ENCODE measurements at regions not wholly inside any gene's neighbourhood (a gene's known extent, or its start where the extent isn't known, plus 50 kb on each side); places are given as distances from the start of the nearest gene placed in this dataset.

DNA sequence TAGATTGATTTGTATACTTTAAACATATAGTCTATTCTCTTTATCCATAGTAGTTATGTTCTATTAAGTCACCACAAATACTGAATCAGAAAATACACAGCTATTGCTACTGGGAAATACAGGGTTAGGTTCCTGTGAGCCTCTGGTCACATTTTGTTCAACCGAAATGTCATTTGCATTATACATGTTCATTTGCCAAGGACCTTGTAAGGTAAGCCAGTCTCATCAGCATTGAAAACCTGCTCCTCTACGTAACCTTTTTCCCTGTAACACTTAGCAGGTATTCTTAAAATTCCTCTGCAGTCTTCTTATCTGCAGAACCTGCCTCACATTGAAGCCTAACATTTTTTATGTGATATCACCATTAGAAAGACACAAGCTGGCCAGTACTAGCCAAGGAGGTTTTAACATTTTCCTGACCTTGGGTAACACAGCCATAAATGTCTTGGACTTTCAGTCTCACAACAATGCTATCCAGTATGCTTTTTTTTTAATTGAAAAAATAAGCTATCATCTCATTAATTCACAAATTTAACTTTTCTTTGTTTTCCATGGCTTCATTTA, 765.7 kb upstream of the IGFBP7 start:
- no peaks in the 10 kb centered on the region for H3K4me1 Mint-ChIP-seq
- peaks cover 0 to 19% (median 1%) of the 10 kb centered on the region in 3 donors for H3K9me3 Mint-ChIP-seq
- H3K27ac Mint-ChIP-seq = no peak overlapping the region
- no peak overlapping the region for H3K4me3 Mint-ChIP-seq
- H3K27me3 Mint-ChIP-seq = no peaks in the 10 kb centered on the region
- no peaks in the 10 kb centered on the region for H3K36me3 Mint-ChIP-seq

GRCh38 chr4:57866468-57867171, 756.4 kb upstream of the IGFBP7 start:
- H3K4me1 Mint-ChIP-seq = no peaks in the 10 kb centered on the region
- H3K9me3 Mint-ChIP-seq = peaks cover 0 to 5% (median 3%) of the 10 kb centered on the region in 3 donors
- no peaks in the 10 kb centered on the region for H3K27me3 Mint-ChIP-seq
- no peak overlapping the region for H3K4me3 Mint-ChIP-seq
- no peak overlapping the region for H3K27ac Mint-ChIP-seq
- H3K36me3 Mint-ChIP-seq = no peaks in the 10 kb centered on the region

GRCh38 chr4:57865264-57865663, 755.1 kb upstream of the IGFBP7 start:
- Mint-ChIP-seq H3K27me3 (no peaks in the 10 kb centered on the region), H3K4me3 (no peak overlapping the region), H3K36me3 (no peaks in the 10 kb centered on the region), H3K27ac (peak overlapping the region in 1 of 3 donors; percentile 1), H3K9me3 (peaks cover 0 to 5% (median 3%) of the 10 kb centered on the region in 3 donors), H3K4me1 (no peaks in the 10 kb centered on the region)

DNA sequence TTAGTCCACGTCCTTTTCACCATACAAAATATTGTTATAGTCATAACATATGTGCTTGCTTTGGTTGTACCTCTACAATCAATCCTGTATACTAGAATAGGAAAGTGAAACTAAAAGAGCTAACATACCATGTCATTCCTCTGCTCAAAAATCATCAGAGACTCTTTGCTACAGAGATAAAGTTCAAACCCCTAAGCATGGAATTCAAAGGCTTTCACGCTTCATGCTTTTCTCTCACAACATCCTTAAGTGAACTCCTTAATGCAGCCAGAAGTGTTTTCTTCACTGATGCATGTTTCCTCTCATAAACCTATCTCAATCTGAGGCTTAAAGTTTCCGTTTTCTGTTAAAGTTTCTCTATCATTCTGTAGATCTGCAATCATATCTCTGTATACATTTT, 744.6 kb upstream of the IGFBP7 start:
- Mint-ChIP-seq H3K4me1 (no peaks in the 10 kb centered on the region), H3K4me3 (no peak overlapping the region), H3K27ac (no peak overlapping the region), H3K9me3 (no peaks in the 10 kb centered on the region), H3K27me3 (no peaks in the 10 kb centered on the region), H3K36me3 (no peaks in the 10 kb centered on the region)

- no peaks in the 10 kb centered on the region for H3K36me3 Mint-ChIP-seq
- no peak overlapping the region for H3K27ac Mint-ChIP-seq
- no peak overlapping the region for H3K4me3 Mint-ChIP-seq
- no peaks in the 10 kb centered on the region for H3K27me3 Mint-ChIP-seq
- H3K4me1 Mint-ChIP-seq = no peaks in the 10 kb centered on the region
- H3K9me3 Mint-ChIP-seq = no peaks in the 10 kb centered on the region
Observed at GRCh38 chr4:57850141-57850540, 740.0 kb upstream of the IGFBP7 start.

GRCh38 chr4:57832083-57832482, 721.9 kb upstream of the IGFBP7 start:
- no peaks in the 10 kb centered on the region for H3K36me3 Mint-ChIP-seq
- H3K9me3 Mint-ChIP-seq = peaks cover 0 to 5% (median 0%) of the 10 kb centered on the region in 3 donors
- H3K4me3 Mint-ChIP-seq = no peak overlapping the region
- H3K27ac Mint-ChIP-seq = no peak overlapping the region
- no peaks in the 10 kb centered on the region for H3K27me3 Mint-ChIP-seq
- no peaks in the 10 kb centered on the region for H3K4me1 Mint-ChIP-seq

GRCh38 chr4:57789666-57790065, 679.5 kb upstream of the IGFBP7 start:
- Mint-ChIP-seq H3K4me3 (no peak overlapping the region), H3K27ac (no peak overlapping the region), H3K36me3 (no peaks in the 10 kb centered on the region)

DNA sequence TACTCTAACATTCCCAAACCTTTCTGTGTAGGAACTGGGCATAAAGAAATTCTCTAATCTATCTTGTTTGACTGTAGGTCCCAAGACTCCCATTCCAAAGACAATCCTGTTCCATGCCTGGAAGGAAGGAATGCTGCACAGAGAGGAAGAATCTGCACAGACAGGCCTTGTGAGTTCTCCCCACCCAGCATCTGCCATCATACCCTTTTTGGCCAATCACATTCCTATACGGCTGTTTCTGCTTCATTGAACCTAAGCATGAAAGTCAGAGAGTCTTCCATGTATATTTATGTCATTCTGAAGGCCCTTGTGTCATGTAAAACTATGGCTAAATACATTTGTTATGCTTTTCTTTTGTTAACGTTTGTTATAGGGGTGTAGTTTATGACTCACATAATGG, 667.7 kb upstream of the IGFBP7 start:
- no peaks in the 10 kb centered on the region for H3K4me1 Mint-ChIP-seq
- H3K27me3 Mint-ChIP-seq = no peaks in the 10 kb centered on the region
- H3K9me3 Mint-ChIP-seq = peaks cover 7 to 21% (median 8%) of the 10 kb centered on the region in 3 donors
- H3K36me3 Mint-ChIP-seq = no peaks in the 10 kb centered on the region
- no peak overlapping the region for H3K27ac Mint-ChIP-seq
- no peak overlapping the region for H3K4me3 Mint-ChIP-seq

More at GRCh38 chr4:57789666-57790065, 679.5 kb upstream of the IGFBP7 start:
- no peaks in the 10 kb centered on the region for H3K4me1 Mint-ChIP-seq
- H3K9me3 Mint-ChIP-seq = peaks cover 0 to 8% (median 2%) of the 10 kb centered on the region in 3 donors
- H3K27me3 Mint-ChIP-seq = no peaks in the 10 kb centered on the region

DNA sequence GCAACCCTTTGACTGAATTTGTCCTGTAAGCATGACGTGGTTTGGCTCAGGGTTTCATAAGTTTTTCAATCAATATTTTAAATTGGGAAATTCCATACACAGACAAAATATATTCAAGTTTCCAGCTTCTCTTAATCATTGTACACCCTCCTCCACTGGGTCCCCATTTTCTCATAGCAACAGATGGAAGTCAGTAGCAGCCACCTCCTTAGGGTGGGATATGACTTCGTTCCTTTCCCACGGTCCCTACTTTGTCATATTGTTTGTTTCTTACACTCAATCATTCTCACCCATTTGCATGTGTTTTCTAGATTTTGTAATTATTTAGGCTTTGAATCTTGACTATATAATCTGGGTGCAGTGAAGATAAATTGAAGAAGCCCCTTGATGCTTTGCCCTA, 664.5 kb upstream of the IGFBP7 start:
- Mint-ChIP-seq H3K36me3 (no peaks in the 10 kb centered on the region), H3K27ac (no peak overlapping the region), H3K9me3 (peaks cover 0 to 11% (median 2%) of the 10 kb centered on the region in 3 donors), H3K27me3 (no peaks in the 10 kb centered on the region), H3K4me1 (no peaks in the 10 kb centered on the region), H3K4me3 (no peak overlapping the region)

DNA sequence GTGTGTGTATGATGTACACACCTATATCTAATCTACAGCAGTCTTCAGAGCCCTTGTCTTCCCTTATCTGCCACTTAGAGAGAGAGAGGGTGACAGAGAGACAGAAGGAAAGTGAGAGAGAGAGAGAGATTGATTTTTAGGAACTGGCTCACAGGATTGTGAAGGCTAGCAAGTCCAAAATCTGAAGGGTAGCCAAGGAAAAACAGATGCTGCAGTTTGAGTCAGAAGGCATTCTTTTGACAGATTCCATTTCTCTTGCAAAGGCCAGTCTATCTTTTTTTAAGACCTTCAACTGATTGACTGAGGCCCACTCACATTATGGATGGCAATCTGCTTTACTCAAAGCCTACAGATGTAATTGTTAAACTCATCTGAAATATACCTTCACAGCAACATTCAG, 664.0 kb upstream of the IGFBP7 start:
- Mint-ChIP-seq H3K9me3 (peaks cover 0 to 9% (median 0%) of the 10 kb centered on the region in 3 donors), H3K36me3 (no peaks in the 10 kb centered on the region), H3K27ac (no peak overlapping the region), H3K27me3 (no peaks in the 10 kb centered on the region), H3K4me3 (no peak overlapping the region), H3K4me1 (no peaks in the 10 kb centered on the region)

DNA sequence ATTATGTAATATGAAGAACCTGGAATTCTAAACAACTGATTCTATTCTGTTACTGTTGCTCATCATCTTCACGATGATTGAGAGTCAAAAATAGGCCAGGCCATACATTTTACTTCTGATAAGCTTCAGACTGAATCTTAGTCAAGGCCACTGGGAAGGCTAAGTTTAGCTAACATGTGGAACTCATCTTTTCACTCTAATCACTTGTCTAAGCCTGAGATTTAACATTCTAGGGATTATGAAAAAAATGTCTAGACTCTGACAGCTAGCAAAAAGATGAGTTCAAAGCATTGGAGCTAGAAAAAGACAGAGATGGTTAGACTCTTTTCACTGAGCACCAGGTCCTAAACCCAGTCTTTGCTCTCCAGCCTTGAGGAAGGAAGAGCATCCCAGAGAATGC, 656.2 kb upstream of the IGFBP7 start:
- Mint-ChIP-seq H3K36me3 (no peaks in the 10 kb centered on the region), H3K27ac (no peak overlapping the region), H3K4me3 (no peak overlapping the region), H3K27me3 (no peaks in the 10 kb centered on the region), H3K4me1 (no peaks in the 10 kb centered on the region), H3K9me3 (peaks cover 0 to 8% (median 0%) of the 10 kb centered on the region in 3 donors)

DNA sequence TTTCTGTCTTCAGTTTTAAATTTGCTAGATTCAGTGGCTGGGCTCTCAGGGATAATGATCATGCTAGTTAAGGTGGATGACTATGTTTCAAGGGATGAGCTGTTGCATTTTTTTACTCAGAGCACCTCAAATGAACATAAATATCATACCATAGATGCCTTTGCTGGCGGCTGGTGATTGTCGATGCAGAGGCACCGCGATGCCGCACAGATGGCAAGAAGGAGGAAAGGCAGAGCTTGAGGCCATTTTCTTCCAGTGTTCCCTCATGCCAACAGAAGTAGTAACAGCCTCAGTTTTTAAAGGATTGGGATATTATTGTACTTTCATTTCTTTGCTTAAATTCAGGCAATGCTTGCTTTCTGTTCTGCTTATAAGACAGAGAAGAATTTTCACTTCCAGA, 654.7 kb upstream of the IGFBP7 start:
- H3K27me3 Mint-ChIP-seq = no peaks in the 10 kb centered on the region
- no peak overlapping the region for H3K4me3 Mint-ChIP-seq
- H3K4me1 Mint-ChIP-seq = no peaks in the 10 kb centered on the region
- H3K27ac Mint-ChIP-seq = no peak overlapping the region
- H3K36me3 Mint-ChIP-seq = no peaks in the 10 kb centered on the region
- H3K9me3 Mint-ChIP-seq = peaks cover 2 to 16% (median 2%) of the 10 kb centered on the region in 3 donors

DNA sequence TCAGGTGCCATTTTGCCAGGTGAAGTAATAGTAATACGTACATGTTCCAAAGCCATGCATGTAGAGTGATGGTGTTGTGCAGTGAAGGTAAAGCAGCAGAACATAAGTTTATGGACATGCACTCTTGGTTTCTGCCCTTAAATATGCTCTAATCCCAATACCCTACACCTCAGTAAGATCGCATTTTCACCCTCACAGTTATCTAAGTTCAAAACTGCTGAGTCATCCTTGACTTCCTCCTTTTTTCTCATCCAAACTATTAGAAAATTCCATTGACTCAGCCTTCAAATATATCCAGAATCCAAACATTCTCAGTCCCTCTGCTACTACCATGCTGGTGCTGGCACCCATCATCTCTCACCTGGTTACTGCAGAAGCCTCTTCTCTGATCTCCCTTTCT, 652.9 kb upstream of the IGFBP7 start:
- no peak overlapping the region for H3K4me3 Mint-ChIP-seq
- H3K4me1 Mint-ChIP-seq = no peaks in the 10 kb centered on the region
- H3K27me3 Mint-ChIP-seq = no peaks in the 10 kb centered on the region
- H3K27ac Mint-ChIP-seq = no peak overlapping the region
- H3K36me3 Mint-ChIP-seq = no peaks in the 10 kb centered on the region
- H3K9me3 Mint-ChIP-seq = peaks cover 2 to 16% (median 2%) of the 10 kb centered on the region in 3 donors

- Mint-ChIP-seq H3K36me3 (no peaks in the 10 kb centered on the region), H3K9me3 (peaks cover 1 to 20% (median 7%) of the 10 kb centered on the region in 3 donors), H3K27me3 (no peaks in the 10 kb centered on the region), H3K4me1 (peaks cover 0 to 2% (median 0%) of the 10 kb centered on the region in 3 donors), H3K4me3 (no peak overlapping the region), H3K27ac (no peak overlapping the region)
Observed at GRCh38 chr4:57740625-57741190, 630.5 kb upstream of the IGFBP7 start.

DNA sequence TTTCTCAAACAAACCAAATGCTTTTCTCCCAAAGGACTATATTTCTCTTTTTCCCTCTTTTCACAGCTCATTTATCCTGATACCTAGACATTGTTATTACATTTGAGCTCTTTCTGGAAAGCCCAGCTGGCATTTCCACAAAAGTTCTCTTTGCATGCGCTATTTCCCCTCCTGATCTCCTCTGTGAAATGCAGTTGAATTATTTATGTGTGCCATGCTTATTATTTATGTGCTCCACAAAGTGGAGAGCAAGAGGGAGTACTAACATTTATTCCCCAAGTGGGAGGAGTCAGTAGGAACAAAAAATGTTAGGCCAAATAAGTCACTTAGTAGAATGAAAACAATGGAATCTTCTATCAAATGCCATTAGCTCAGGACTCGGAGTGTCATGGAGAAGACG, 626.6 kb upstream of the IGFBP7 start:
- H3K4me1 Mint-ChIP-seq = peaks cover 0 to 2% (median 0%) of the 10 kb centered on the region in 3 donors

More for the DNA sequence above, 626.6 kb upstream of the IGFBP7 start:
- peaks cover 1 to 4% (median 3%) of the 10 kb centered on the region in 3 donors for H3K9me3 Mint-ChIP-seq
- H3K36me3 Mint-ChIP-seq = no peaks in the 10 kb centered on the region
- no peaks in the 10 kb centered on the region for H3K27me3 Mint-ChIP-seq
- H3K27ac Mint-ChIP-seq = no peak overlapping the region
- no peak overlapping the region for H3K4me3 Mint-ChIP-seq

All from IgD-negative memory B cell (primary cell).